ENCODE measurements at regions not wholly inside any gene's neighbourhood (a gene's known extent, or its start where the extent isn't known, plus 50 kb on each side); places are given as distances from the start of the nearest gene placed in this dataset.

GRCh38 chr13:106804991-106805390 lies 237.1 kb upstream of the ARGLU1 start:
- TF ChIP-seq RAD21 (conservative IDR thresholded peaks at IDR 0.05) (no peak), EZH2 (IDR thresholded peaks at IDR 0.05; ENCODE audit: borderline replicate concordance, insufficient read depth, low read length, poor library complexity, severe bottlenecking) (no peak), TAF1 (IDR thresholded peaks at IDR 0.05; ENCODE audit: low read depth) (no peak), EP300 (conservative IDR thresholded peaks at IDR 0.05; ENCODE audit: poor library complexity, severe bottlenecking) (no peak), POLR2AphosphoS5 (IDR thresholded peaks at IDR 0.05) (no peak), SMC3 (conservative IDR thresholded peaks at IDR 0.05; ENCODE audit: poor library complexity) (no peak), MXI1 (conservative IDR thresholded peaks at IDR 0.05; ENCODE audit: poor library complexity, severe bottlenecking) (no peak)
- TF ChIP-seq, protein P1, sequence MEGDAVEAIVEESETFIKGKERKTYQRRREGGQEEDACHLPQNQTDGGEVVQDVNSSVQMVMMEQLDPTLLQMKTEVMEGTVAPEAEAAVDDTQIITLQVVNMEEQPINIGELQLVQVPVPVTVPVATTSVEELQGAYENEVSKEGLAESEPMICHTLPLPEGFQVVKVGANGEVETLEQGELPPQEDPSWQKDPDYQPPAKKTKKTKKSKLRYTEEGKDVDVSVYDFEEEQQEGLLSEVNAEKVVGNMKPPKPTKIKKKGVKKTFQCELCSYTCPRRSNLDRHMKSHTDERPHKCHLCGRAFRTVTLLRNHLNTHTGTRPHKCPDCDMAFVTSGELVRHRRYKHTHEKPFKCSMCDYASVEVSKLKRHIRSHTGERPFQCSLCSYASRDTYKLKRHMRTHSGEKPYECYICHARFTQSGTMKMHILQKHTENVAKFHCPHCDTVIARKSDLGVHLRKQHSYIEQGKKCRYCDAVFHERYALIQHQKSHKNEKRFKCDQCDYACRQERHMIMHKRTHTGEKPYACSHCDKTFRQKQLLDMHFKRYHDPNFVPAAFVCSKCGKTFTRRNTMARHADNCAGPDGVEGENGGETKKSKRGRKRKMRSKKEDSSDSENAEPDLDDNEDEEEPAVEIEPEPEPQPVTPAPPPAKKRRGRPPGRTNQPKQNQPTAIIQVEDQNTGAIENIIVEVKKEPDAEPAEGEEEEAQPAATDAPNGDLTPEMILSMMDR (IDR thresholded peaks at IDR 0.05; ENCODE audit: poor library complexity, severe bottlenecking): no peak
- TF ChIP-seq, protein P2, sequence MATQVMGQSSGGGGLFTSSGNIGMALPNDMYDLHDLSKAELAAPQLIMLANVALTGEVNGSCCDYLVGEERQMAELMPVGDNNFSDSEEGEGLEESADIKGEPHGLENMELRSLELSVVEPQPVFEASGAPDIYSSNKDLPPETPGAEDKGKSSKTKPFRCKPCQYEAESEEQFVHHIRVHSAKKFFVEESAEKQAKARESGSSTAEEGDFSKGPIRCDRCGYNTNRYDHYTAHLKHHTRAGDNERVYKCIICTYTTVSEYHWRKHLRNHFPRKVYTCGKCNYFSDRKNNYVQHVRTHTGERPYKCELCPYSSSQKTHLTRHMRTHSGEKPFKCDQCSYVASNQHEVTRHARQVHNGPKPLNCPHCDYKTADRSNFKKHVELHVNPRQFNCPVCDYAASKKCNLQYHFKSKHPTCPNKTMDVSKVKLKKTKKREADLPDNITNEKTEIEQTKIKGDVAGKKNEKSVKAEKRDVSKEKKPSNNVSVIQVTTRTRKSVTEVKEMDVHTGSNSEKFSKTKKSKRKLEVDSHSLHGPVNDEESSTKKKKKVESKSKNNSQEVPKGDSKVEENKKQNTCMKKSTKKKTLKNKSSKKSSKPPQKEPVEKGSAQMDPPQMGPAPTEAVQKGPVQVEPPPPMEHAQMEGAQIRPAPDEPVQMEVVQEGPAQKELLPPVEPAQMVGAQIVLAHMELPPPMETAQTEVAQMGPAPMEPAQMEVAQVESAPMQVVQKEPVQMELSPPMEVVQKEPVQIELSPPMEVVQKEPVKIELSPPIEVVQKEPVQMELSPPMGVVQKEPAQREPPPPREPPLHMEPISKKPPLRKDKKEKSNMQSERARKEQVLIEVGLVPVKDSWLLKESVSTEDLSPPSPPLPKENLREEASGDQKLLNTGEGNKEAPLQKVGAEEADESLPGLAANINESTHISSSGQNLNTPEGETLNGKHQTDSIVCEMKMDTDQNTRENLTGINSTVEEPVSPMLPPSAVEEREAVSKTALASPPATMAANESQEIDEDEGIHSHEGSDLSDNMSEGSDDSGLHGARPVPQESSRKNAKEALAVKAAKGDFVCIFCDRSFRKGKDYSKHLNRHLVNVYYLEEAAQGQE (IDR thresholded peaks at IDR 0.05; ENCODE audit: borderline replicate concordance): no peak

All from neural cell (in vitro differentiated cells).